GM12864 (cell line): ENCODE measurements at regions not wholly inside any gene's neighbourhood (a gene's known extent, or its start where the extent isn't known, plus 50 kb on each side); places are given as distances from the start of the nearest gene placed in this dataset.

Source experiments
- DNase-seq: peaks from one replicate; pipeline ENCODE4 v3.0.0-alpha.2; 2011; ENCODE audit warnings: low read depth
- H3K4me3 ChIP-seq: 2 replicates; pipeline ENCODE4 v1.5.1; 2011; ENCODE audit warnings: mild to moderate bottlenecking, low read depth, low read length, control low read depth
- TF ChIP-seq, protein P1 (sequence below): IDR thresholded peaks from 2 replicates; pipeline ENCODE4 v1.5.1; 2011; ENCODE audit warnings: low read depth, mild to moderate bottlenecking, moderate library complexity, low read length, control low read depth, inconsistent platforms; ENCODE audit errors: missing control alignments

DNA sequence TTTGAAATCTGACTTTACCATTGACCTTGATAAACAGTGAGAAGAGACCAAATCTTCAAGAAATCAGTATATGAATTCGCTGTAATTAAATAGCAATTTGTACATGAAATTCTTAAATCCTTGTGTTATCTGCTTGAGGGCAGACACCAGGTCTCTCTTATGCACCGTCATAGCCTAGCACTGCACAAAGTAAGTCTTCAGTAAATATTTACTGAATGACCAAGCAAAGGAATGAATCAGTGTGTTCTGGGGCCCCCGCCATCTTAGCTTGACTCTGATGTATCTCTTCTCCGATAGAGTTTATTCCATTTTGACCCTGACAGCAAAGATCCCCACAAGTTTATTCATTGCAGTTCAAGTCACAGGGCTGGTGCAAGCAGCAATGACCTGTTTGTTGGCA, 328.0 kb downstream of the TMEM114 start:
- no peak overlapping the region for H3K4me3 ChIP-seq
- DNase-seq = no peak
- TF ChIP-seq, protein P1, sequence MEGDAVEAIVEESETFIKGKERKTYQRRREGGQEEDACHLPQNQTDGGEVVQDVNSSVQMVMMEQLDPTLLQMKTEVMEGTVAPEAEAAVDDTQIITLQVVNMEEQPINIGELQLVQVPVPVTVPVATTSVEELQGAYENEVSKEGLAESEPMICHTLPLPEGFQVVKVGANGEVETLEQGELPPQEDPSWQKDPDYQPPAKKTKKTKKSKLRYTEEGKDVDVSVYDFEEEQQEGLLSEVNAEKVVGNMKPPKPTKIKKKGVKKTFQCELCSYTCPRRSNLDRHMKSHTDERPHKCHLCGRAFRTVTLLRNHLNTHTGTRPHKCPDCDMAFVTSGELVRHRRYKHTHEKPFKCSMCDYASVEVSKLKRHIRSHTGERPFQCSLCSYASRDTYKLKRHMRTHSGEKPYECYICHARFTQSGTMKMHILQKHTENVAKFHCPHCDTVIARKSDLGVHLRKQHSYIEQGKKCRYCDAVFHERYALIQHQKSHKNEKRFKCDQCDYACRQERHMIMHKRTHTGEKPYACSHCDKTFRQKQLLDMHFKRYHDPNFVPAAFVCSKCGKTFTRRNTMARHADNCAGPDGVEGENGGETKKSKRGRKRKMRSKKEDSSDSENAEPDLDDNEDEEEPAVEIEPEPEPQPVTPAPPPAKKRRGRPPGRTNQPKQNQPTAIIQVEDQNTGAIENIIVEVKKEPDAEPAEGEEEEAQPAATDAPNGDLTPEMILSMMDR = no peak

DNA sequence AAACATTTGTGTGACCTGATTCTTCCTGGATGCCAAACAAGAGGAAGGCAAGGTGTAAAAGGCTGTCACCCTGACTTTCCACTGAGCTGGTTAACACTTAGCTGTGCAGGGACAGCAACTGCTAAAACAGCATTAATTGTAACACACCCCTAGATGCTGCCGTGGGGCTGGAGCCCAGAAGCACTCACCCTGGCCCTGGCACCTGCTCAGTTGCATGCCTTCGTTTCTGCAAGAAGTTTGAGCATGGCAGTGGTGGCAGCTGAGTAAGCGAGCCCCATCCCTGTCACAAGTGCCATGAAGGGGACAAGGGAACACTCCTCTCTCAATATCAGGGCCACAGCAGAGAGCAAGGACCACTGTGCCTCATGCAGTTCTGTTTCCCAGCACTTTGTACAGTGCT, 330.2 kb downstream of the TMEM114 start:
- no peak for DNase-seq
- TF ChIP-seq, protein P1 = no peak
- no peak overlapping the region for H3K4me3 ChIP-seq

DNA sequence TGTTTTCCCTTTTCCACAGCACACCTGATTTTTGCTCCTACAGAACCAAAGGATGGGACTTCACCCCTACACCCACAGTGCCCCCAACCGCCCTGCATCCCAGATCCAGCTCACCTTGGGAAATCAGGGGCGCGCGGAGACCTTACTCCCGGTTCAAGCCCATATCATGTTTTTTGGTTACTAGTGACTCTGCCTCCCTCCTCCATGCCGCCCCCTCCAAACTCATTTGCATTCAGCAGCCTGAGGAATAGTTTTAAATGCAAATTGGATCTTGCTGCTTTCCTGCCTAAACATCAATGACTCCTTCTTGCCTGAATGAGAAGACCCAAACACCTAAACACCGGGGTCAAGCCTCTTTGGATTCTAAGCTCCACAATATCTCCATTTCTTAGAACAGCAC, 331.8 kb downstream of the TMEM114 start:
- DNase-seq = no peak
- no peak overlapping the region for H3K4me3 ChIP-seq
- TF ChIP-seq, protein P1 = no peak

DNA sequence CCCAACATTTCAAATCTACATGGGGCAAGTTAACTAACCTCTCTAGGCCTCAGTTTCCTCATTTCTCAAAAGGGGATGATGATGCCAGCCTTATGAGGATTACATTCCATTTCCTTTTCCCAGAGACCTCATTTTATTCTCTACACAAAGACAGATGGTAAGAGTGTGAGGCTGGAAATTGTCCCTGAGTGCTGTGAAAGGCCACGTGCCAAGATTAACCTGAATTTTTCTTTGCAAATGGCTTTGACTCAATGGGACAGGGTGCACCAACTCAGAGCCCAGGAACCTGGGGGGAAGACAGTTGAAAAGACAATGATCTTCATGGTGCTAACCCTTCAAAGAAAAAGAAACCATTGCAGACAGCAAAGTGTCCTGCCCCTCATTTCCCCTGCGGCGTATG, 332.8 kb downstream of the TMEM114 start:
- no peak overlapping the region for H3K4me3 ChIP-seq
- TF ChIP-seq, protein P1 = no peak
- no peak for DNase-seq

DNA sequence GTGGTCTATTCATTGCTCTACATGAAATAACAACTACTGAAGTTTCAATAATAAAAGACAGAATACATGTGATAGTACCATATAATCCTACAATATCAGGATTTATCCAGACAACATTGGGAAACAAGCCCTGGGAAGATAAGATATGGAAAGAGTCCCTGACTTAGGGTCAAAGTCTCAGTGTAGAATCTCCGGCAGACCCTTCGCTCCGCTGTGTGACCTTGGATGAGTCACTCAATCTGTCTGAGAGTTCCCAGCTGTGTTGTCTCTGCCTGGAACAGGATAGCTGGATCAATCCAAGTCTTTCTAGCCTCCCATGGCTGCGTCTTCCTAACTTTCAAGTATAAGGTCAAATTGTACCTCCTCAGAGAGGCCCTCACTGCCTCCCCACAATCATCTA, 335.9 kb downstream of the TMEM114 start:
- no peak overlapping the region for H3K4me3 ChIP-seq
- no peak for DNase-seq
- TF ChIP-seq, protein P1 = no peak

DNA sequence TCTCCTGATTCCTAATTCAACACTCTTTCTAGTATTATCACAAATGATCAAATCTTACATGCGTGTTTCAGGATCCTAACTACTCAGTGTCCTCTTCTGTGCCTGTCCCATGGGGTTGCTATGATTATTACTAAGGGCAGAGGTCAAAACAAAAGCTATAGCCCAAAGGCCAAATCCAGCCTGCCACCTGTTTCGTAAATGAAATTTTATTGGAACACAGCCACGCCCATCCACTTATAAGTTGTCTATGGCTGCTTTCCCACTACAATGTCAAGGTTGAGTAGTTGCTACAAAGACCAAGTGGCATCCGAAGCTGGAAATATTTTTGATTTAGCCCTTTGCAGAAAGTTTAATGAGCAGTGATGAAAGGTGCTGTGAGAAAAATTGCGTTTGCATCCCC, 336.6 kb downstream of the TMEM114 start:
- DNase-seq = no peak
- TF ChIP-seq, protein P1 = no peak
- H3K4me3 ChIP-seq = no peak overlapping the region

DNA sequence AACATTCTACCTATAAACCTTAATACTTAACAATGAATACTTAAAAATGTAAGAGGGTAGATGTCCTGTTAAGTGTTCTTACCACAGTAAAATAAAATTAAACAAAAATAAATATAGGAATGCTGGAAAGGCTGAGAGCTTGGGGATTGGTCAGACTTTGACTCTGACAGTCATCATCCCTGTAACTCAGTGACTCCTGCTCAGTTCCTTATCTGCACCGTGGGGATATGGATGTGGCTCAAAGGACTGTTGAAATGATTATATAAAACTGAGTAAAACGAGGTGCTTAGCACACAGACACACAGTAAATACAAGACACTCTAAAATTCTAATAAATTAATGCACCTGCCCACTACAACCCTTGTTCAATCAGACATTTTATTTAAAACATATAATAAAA, 338.6 kb downstream of the TMEM114 start:
- DNase-seq = no peak
- TF ChIP-seq, protein P1 = no peak
- no peak overlapping the region for H3K4me3 ChIP-seq
